ENCODE measurements at regions not wholly inside any gene's neighbourhood (a gene's known extent, or its start where the extent isn't known, plus 50 kb on each side); places are given as distances from the start of the nearest gene placed in this dataset.
"Not testable (repeated sequence)": the region's sequence is repeated elsewhere in the genome, so short reads cannot be mapped to it uniquely, and the experiment has no call there.

- not testable (repeated sequence) for DNase-seq
Measured at GRCh38 chrX:137884813-137885212, 318.9 kb downstream of the ZIC3 start.

GRCh38 chrX:137891431-137891830 is 325.5 kb downstream of the ZIC3 start:
- DNase-seq, result no peak

- DNase-seq, result no peak
Measured at GRCh38 chrX:137896123-137896522, 330.2 kb downstream of the ZIC3 start.

DNA sequence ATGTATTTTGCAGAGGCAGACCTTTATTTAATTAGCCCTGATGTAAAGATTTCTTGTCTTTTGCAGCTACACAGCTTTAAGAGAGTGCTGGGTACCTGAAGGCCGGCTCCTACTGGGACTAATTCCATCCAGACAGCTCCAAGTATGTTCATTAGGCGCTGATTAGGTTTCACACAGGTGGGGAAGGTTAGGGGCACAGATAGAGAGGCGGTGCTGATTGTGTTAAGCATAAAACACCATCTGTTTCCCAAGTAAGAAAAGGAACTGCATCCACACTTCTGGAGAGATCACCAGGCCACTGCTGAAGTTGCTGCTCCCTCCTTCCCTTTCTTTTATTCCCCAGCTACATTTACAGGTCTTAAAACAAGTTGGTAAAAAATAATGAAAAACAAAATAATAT is 349.5 kb downstream of the ZIC3 start:
- no peak for DNase-seq

DNA sequence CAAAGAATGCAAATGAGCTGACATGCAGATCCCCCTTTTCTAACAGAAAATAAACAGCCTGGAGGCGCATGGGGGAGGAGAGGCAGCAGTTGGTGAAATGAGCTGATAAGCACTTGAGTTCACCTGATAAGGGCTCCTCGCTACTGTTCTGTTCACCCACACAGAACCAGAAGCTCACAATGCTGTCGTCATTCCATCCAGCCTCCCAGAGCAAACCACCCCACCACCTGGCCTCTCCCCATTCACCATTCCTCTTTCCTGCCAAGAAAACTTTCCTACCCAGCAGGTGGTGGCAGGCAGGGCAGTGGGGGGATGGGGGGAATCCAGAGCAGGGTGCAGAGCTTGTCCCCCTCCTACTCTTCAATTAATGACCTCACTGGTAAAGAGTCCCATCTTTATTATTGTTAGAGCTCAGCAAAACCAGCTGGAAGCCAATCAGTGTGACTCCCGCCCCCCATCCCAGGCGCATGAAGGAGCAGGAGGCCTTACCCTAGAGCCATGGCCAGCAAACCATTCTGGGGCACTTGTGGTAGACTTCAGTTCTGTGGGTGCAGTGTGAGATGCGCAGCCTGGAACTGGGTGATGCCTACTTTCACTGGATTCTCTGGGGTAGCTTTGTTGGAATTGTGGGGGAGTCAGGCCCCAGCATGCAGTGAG is 350.3 kb downstream of the ZIC3 start:
- peak; percentile 38 for DNase-seq

DNA sequence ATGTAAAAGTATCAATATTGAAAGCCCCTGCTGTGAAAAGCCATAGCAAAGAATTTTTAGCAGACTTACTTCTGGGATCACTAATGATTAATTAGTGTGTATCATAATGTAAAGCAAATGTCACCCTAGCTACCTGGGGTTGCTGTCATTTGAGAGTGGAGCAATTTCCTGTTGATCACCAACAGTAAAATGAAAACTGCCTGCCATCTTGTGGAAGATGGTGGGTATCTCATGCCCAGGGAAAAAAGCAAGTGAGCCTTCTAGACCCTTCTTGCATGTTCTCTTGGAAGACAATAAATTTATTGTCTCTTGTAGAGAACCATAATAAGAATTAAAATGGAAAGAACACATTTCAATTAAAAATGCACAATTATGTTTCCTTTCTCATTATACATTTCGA is 360.2 kb downstream of the ZIC3 start:
- DNase-seq, result peak; percentile 25

DNA sequence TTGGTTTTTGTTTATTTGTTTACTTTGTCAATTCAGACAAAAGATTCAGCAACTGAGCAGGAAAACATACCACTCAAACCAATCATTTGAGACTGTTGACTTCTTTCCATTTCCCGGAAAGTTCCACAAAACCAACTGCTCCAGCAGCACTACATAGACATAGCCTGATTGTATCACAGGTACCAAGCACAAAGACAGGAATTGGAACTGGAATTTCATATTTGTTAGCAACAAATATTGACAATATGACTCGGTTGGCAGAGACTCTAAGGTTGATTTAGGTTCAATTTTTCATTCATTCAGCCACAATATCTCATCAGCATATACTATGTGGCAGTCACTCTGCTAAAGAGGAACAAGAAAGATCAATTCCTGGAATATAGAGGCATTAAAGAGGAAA is 364.0 kb downstream of the ZIC3 start:
- DNase-seq, result peak; percentile 3

- DNase-seq, result no peak
Measured at GRCh38 chrX:137930533-137930932, 364.6 kb downstream of the ZIC3 start.

- not testable (repeated sequence) for DNase-seq
Measured at GRCh38 chrX:137934214-137934613, 368.3 kb downstream of the ZIC3 start.

DNA sequence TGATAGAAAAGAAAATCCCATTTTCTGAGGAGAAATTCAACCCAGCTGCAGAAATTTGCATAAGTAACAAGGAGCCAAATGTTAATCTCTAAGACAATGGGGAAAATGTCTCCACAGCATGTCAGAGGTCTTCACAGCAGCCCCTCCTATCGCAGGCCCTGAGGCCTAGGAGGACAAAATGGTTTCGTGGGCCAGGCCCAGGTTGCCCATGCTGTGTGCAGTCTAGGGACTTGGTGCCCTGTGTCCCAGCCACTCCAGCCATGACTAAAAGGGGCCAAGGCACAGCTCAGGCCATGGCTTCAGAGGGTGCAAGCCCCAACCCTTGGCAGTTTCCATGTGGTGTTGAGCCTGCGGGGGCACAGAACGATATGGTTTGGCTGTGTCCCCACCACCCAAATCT is 369.0 kb downstream of the ZIC3 start:
- not testable (repeated sequence) for DNase-seq

DNA sequence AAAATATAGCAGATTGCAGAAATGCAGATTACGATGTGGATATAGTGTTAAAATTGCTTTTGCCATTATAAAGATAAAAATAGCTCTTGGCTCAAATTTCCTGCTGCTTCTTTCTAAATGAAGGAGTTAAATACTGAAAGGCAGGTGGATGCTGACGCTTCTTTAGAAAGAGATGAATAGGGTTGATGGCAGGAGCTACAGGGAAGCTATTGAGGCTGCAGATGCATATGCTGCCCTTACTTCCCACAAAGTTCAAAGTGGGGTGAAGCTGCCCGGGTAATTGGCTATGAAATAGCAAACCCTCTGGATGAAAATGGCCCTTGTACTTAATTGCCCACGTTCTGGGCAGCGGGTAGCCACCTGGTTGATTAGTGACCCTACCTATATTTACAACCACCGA is 379.5 kb downstream of the ZIC3 start:
- DNase-seq, result no peak

DNA sequence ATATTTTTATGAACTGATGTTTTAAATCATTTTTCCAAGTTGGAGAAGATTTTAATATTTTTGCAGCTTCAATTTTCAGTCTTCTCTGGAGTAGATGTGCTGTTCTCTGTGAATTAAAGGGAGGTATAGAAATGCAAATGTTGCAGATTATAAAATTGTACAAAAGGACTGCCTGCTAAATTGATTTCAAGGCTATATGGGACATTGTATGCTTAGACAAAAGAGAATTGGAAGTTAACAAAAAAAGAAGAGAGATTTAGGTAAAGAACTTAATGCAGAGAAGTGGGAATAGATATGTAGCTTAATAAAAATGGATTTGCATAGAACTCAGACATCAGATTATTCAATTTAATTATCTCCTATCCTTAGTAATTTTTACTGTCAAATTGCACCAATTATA is 403.3 kb downstream of the ZIC3 start:
- no peak for DNase-seq

GRCh38 chrX:137982472-137983172 is 416.7 kb downstream of the ZIC3 start:
- DNase-seq, result no peak

DNA sequence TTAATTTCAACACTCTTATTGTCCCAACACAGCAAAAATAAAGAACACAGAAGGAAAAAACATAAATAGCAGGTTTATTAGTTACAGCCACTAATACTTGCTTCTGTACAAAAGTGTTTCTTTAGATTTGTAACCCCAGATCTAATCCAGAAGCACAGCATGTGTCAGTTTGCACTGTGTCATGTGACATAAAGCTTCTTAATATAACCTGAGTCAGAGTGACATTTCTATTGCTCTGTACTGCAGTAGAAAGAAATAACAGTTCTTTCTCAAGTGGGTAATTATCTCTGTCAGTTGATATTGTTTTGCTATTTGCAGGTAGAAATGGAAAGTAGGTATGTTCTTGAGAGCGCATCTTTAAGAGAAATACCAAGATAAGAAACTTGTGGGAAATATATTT is 422.5 kb downstream of the ZIC3 start:
- DNase-seq, result no peak

DNA sequence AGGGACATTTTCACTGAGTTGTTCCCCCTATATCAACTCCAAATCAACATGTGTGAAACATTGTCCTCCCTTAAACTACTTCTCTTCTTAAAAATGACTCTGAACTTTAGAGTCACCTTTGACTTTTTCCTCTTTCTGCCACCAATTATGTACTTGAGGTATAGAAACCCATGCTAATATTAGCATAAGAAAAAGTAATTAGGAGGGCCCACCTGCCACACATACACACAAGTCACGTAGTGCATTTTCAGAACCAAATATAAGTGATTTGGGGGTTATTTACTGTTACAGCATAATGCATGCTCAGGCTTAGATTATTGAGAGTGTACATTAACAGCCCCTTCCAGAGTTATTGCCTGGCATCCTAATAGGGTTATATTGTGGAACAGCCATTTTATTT is 432.7 kb downstream of the ZIC3 start:
- DNase-seq, result no peak

DNA sequence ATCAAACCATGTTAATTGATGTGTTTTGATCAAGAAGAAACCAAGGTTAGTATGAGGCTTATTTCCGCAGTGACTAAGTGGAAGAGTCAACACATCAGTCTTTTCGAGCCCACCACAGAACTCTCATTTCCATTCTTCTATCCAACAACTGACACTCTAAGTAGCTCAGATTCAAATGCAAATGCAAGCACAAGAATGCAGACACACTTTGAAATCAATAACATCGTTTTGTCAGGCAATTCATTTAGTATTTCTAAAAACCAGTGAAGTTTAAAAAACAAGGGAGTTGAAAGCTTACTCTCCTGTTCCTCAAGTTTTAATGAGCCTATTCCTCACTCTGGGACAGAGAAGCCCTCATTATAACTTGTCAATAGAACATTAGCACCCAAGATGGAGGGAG is 433.1 kb downstream of the ZIC3 start:
- DNase-seq, result no peak

GRCh38 chrX:137999552-137999951 is 433.6 kb downstream of the ZIC3 start:
- no peak for DNase-seq

GRCh38 chrX:138001226-138001625 is 435.3 kb downstream of the ZIC3 start:
- no peak for DNase-seq

GRCh38 chrX:138006180-138006579 is 440.3 kb downstream of the ZIC3 start:
- no peak for DNase-seq

- no peak for DNase-seq
Measured at GRCh38 chrX:138008281-138008680, 442.4 kb downstream of the ZIC3 start.

GRCh38 chrX:138011468-138011867 is 445.5 kb downstream of the ZIC3 start:
- no peak for DNase-seq

GRCh38 chrX:138014577-138014976 is 448.6 kb downstream of the ZIC3 start:
- DNase-seq, result no peak

DNA sequence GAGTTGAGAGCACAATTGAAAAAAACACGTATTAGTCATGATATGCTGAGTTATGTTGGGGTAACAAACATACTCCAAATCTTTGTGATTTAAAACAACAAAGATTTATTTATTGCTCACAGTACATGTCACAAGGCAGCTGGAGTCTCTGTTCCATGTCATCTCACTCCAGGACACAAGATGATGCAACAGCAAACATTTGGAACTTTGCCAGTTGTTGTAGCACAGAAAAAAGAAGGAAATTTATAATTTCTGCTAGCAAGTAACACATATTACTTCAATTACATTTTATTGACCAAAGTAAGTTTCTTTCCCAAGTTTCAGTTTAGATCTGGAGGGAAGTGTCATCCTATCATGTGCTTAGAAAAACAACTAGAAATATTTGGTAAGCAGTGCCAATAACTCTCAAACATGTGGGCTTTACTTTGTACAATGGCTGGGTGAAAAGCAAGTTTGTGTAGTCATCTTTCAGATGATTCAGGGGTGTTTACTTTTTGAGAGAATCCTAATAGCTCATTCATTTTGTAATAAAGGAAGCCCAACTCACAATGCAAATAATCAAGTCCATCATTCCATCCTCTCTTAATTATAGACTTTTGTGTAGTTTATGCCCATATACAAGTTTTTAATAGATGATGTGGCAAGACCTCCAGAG is 452.3 kb downstream of the ZIC3 start:
- DNase-seq, result no peak

DNA sequence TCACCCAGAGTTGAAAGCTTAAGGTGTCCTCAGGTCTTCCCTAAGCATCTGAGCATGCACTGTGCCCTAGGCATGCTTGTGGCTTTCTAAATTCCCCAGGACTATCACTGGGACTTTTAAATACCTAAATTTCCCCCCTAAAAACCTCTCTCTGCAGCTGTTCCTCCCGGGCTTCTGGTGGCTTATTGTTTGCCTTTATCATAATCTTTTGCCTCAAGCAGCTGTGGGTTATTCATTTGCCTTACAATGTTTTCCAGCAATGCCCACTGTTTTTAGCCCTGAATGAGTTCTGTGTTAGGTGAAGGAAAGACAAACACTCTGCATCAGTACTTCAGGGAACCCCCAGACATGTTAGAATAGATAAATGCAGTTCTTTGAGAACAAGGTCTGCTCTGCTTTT is 455.0 kb downstream of the ZIC3 start:
- no peak for DNase-seq
